Fibroblast of lung (primary cell): ENCODE measurements at regions not wholly inside any gene's neighbourhood (a gene's known extent, or its start where the extent isn't known, plus 50 kb on each side); places are given as distances from the start of the nearest gene placed in this dataset.

Experiments
- EZH2 ChIP-seq: IDR thresholded peaks from 2 replicates; pipeline ENCODE4 v1.5.1; 2012; ENCODE audit warnings: low read length, control low read depth, mild to moderate bottlenecking; ENCODE audit errors: missing control alignments
- TF ChIP-seq, protein P1 (sequence below), 2 donors: IDR thresholded peaks in 1 of 2; conservative IDR thresholded peaks in 1 of 2; 1 replicate in 1 of 2; 2 replicates in 1 of 2; pipeline ENCODE4 v1.5.1; 2011 to 2012; ENCODE audit warnings: low read length in 2 of 2, control low read depth in 1 of 2, inconsistent platforms in 1 of 2, low read depth in 1 of 2, mild to moderate bottlenecking in 1 of 2

DNA sequence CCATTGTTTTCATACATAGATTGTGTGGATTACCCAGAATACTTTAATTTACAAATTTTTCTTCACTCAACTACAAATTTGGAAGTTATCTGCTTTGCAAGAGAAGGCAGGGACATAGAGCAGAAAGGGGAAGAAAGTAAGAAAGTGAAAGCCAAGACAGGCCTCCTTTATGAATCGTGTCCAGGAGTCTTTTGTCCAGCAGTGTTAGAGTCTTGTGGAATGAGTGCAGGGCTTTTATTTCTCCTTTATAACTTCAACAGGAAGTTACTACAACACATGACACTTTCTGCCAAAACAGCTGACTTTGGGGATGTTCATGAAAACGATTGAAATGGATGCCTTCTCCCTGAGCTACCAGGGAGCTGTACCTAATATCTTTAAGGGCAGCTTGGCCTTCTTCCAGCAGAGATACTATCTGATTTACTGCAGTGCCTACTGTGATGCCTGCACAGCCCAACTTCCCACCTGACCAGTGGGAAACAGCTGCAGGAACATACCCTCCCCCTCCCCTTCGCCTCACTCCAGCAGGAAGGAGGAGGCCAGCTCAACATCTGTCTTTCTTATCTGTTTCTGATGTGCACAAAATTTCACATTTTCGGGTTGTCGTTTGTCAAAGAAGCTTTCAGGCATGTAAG lies 557.7 kb upstream of the SLIT2 start:
- TF ChIP-seq, protein P1, sequence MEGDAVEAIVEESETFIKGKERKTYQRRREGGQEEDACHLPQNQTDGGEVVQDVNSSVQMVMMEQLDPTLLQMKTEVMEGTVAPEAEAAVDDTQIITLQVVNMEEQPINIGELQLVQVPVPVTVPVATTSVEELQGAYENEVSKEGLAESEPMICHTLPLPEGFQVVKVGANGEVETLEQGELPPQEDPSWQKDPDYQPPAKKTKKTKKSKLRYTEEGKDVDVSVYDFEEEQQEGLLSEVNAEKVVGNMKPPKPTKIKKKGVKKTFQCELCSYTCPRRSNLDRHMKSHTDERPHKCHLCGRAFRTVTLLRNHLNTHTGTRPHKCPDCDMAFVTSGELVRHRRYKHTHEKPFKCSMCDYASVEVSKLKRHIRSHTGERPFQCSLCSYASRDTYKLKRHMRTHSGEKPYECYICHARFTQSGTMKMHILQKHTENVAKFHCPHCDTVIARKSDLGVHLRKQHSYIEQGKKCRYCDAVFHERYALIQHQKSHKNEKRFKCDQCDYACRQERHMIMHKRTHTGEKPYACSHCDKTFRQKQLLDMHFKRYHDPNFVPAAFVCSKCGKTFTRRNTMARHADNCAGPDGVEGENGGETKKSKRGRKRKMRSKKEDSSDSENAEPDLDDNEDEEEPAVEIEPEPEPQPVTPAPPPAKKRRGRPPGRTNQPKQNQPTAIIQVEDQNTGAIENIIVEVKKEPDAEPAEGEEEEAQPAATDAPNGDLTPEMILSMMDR (conservative IDR thresholded peaks at IDR 0.05 in 1 of 2, IDR thresholded peaks at IDR 0.05 in 1 of 2; ENCODE audit: low read depth in 1 of 2, low read length in 2 of 2): no peak
- no peak for TF ChIP-seq EZH2
